GM10266 (cell line): ENCODE measurements at regions not wholly inside any gene's neighbourhood (a gene's known extent, or its start where the extent isn't known, plus 50 kb on each side); places are given as distances from the start of the nearest gene placed in this dataset.

Experiments
- DNase-seq: peaks from one replicate; pipeline ENCODE4 v3.0.0; 2012; ENCODE audit errors: extremely low spot score
- CTCF ChIP-seq: IDR thresholded peaks from 2 replicates; pipeline ENCODE4 v1.5.1; 2012; ENCODE audit warnings: mild to moderate bottlenecking, low read depth; ENCODE audit not compliant: control insufficient read depth, insufficient read depth; ENCODE audit errors: missing control alignments

GRCh38 chr4:106425576-106425975 is 57.0 kb upstream of the GIMD1 start:
- no peak for TF ChIP-seq CTCF
- no peak for DNase-seq

- DNase-seq: no peak
- no peak for TF ChIP-seq CTCF
Measured at GRCh38 chr4:106424426-106424825, 55.8 kb upstream of the GIMD1 start.

- DNase-seq: no peak
- TF ChIP-seq CTCF: no peak
Measured at GRCh38 chr4:106423791-106424190, 55.2 kb upstream of the GIMD1 start.

GRCh38 chr4:106422766-106423165 is 54.2 kb upstream of the GIMD1 start:
- DNase-seq: no peak
- no peak for TF ChIP-seq CTCF

GRCh38 chr4:106421441-106422296 is 53.1 kb upstream of the GIMD1 start:
- TF ChIP-seq CTCF: no peak
- no peak for DNase-seq

- TF ChIP-seq CTCF: no peak
Measured at GRCh38 chr4:106418444-106418843, 49.9 kb upstream of the GIMD1 start.

More at GRCh38 chr4:106418444-106418843, 49.9 kb upstream of the GIMD1 start:
- DNase-seq: no peak
